IMR-90 (cell line): ENCODE measurements at regions not wholly inside any gene's neighbourhood (a gene's known extent, or its start where the extent isn't known, plus 50 kb on each side); places are given as distances from the start of the nearest gene placed in this dataset.

Experiments
- MXI1 ChIP-seq: IDR thresholded peaks from 2 replicates; pipeline ENCODE4 v1.6.1; 2012; ENCODE audit warnings: low read depth, mild to moderate bottlenecking, low read length, moderate library complexity, borderline replicate concordance
- POLR2A ChIP-seq: IDR thresholded peaks from 2 replicates; pipeline ENCODE4 v1.6.1; 2012; ENCODE audit warnings: mild to moderate bottlenecking, low read depth, low read length
- SMC3 ChIP-seq: fragments of 150-350 bp; IDR thresholded peaks from 2 replicates; pipeline ENCODE4 v1.6.1; 2016; ENCODE audit warnings: low read depth, mild to moderate bottlenecking, antibody characterized with exemption, low read length, moderate library complexity
- TF ChIP-seq, protein P1 (sequence below): conservative IDR thresholded peaks from 2 replicates; pipeline ENCODE4 v1.5.1; 2012; ENCODE audit warnings: mild to moderate bottlenecking, low read depth, low read length, improper control_type of control experiment
- TF ChIP-seq, protein P2 (sequence below): fragments of 150-350 bp; IDR thresholded peaks from 2 replicates; pipeline ENCODE4 v1.6.1; 2017; ENCODE audit warnings: mild to moderate bottlenecking, antibody characterized with exemption, low read length, low read depth

DNA sequence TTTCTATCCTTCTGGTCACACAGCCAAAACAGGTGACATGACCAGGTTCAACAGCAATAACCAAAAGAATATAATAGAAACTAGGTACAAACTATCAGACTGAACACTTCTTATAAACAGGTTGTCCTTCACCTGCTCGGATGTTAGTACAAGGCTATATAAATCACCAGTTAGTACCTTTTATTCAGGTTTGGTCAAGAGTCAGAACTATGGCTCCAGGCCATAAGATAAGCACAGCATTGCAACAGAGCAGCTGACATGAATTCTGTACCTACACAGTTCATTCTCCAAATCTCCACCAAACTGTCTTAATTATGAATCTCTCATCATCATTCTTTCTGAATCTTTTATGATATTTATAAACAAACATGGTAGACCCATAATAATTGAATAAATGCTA is 123.9 kb downstream of the DIO2 start:
- TF ChIP-seq, protein P1, sequence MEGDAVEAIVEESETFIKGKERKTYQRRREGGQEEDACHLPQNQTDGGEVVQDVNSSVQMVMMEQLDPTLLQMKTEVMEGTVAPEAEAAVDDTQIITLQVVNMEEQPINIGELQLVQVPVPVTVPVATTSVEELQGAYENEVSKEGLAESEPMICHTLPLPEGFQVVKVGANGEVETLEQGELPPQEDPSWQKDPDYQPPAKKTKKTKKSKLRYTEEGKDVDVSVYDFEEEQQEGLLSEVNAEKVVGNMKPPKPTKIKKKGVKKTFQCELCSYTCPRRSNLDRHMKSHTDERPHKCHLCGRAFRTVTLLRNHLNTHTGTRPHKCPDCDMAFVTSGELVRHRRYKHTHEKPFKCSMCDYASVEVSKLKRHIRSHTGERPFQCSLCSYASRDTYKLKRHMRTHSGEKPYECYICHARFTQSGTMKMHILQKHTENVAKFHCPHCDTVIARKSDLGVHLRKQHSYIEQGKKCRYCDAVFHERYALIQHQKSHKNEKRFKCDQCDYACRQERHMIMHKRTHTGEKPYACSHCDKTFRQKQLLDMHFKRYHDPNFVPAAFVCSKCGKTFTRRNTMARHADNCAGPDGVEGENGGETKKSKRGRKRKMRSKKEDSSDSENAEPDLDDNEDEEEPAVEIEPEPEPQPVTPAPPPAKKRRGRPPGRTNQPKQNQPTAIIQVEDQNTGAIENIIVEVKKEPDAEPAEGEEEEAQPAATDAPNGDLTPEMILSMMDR, result no peak
- TF ChIP-seq POLR2A (no peak), SMC3 (no peak), MXI1 (no peak)
- TF ChIP-seq, protein P2, sequence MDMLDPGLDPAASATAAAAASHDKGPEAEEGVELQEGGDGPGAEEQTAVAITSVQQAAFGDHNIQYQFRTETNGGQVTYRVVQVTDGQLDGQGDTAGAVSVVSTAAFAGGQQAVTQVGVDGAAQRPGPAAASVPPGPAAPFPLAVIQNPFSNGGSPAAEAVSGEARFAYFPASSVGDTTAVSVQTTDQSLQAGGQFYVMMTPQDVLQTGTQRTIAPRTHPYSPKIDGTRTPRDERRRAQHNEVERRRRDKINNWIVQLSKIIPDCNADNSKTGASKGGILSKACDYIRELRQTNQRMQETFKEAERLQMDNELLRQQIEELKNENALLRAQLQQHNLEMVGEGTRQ, result no peak
